ENCODE measurements at regions not wholly inside any gene's neighbourhood (a gene's known extent, or its start where the extent isn't known, plus 50 kb on each side); places are given as distances from the start of the nearest gene placed in this dataset.

DNA sequence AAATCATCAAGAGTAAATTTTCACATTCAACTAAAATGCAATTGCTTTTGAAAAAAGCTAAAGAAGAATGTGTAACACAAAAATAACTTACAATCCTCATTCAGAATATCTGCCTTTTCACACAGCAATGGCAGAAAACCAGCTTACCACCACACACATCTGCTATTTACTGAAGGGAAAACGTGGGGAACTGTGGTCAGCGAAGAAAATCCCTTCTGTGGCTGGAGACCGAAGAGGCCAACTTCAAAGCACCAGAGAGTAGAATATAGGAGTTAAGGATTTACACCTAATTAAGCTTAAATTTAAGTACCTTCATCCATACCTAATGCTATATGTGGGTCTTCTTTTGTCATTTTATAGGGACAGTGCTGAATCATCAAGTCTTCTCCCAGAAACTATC, 339.6 kb downstream of the DEPDC1B start:
- TF ChIP-seq, protein P1, sequence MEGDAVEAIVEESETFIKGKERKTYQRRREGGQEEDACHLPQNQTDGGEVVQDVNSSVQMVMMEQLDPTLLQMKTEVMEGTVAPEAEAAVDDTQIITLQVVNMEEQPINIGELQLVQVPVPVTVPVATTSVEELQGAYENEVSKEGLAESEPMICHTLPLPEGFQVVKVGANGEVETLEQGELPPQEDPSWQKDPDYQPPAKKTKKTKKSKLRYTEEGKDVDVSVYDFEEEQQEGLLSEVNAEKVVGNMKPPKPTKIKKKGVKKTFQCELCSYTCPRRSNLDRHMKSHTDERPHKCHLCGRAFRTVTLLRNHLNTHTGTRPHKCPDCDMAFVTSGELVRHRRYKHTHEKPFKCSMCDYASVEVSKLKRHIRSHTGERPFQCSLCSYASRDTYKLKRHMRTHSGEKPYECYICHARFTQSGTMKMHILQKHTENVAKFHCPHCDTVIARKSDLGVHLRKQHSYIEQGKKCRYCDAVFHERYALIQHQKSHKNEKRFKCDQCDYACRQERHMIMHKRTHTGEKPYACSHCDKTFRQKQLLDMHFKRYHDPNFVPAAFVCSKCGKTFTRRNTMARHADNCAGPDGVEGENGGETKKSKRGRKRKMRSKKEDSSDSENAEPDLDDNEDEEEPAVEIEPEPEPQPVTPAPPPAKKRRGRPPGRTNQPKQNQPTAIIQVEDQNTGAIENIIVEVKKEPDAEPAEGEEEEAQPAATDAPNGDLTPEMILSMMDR (conservative IDR thresholded peaks at IDR 0.05 in 1 of 2, IDR thresholded peaks at IDR 0.05 in 1 of 2; ENCODE audit: low read depth in 1 of 2, low read length in 2 of 2) = no peak
- TF ChIP-seq EZH2 (IDR thresholded peaks at IDR 0.05; ENCODE audit: low read length, missing control alignments) = no peak
